GM19468 (cell line): ENCODE measurements at regions not wholly inside any gene's neighbourhood (a gene's known extent, or its start where the extent isn't known, plus 50 kb on each side); places are given as distances from the start of the nearest gene placed in this dataset.

Experiments used
- ATAC-seq: cut with Tn5 transposase; IDR thresholded peaks from one replicate; pipeline ENCODE4 v1.9.1; 2021; ENCODE audit warnings: mild to moderate bottlenecking, moderate library complexity, moderate number of reproducible peaks; ENCODE audit not compliant: unreplicated experiment; ENCODE audit errors: extremely low read depth

- no peak for ATAC-seq
Measured at GRCh38 chr10:30793093-30793492, 163.5 kb upstream of the LYZL2 start.

- ATAC-seq: no peak
Measured at GRCh38 chr10:30792025-30792424, 162.5 kb upstream of the LYZL2 start.

GRCh38 chr10:30791197-30791611, 161.7 kb upstream of the LYZL2 start:
- no peak for ATAC-seq

- no peak for ATAC-seq
Measured at GRCh38 chr10:30789806-30790205, 160.3 kb upstream of the LYZL2 start.

- ATAC-seq: no peak
Measured at GRCh38 chr10:30788307-30788706, 158.8 kb upstream of the LYZL2 start.

GRCh38 chr10:30786906-30787305, 157.4 kb upstream of the LYZL2 start:
- no peak for ATAC-seq

- no peak for ATAC-seq
Measured at GRCh38 chr10:30786131-30786530, 156.6 kb upstream of the LYZL2 start.

GRCh38 chr10:30784897-30785605, 155.5 kb upstream of the LYZL2 start:
- ATAC-seq: no peak

- no peak for ATAC-seq
Measured at GRCh38 chr10:30784524-30784896, 155.0 kb upstream of the LYZL2 start.

- no peak for ATAC-seq
Measured at GRCh38 chr10:30783939-30784501, 154.5 kb upstream of the LYZL2 start.

- ATAC-seq: no peak
Measured at GRCh38 chr10:30782537-30783461, 153.2 kb upstream of the LYZL2 start.

GRCh38 chr10:30782157-30782536, 152.6 kb upstream of the LYZL2 start:
- ATAC-seq: no peak

- no peak for ATAC-seq
Measured at GRCh38 chr10:30781670-30782121, 152.1 kb upstream of the LYZL2 start.

GRCh38 chr10:30778769-30779168, 149.2 kb upstream of the LYZL2 start:
- ATAC-seq: no peak

GRCh38 chr10:30775779-30776591, 146.4 kb upstream of the LYZL2 start:
- ATAC-seq: no peak

- ATAC-seq: no peak
Measured at GRCh38 chr10:30774261-30774660, 144.7 kb upstream of the LYZL2 start.

- no peak for ATAC-seq
Measured at GRCh38 chr10:30773501-30773900, 143.9 kb upstream of the LYZL2 start.

- ATAC-seq: no peak
Measured at GRCh38 chr10:30770816-30771215, 141.3 kb upstream of the LYZL2 start.

- ATAC-seq: no peak
Measured at GRCh38 chr10:30770229-30770628, 140.7 kb upstream of the LYZL2 start.

- ATAC-seq: no peak
Measured at GRCh38 chr10:30769361-30769760, 139.8 kb upstream of the LYZL2 start.
